ENCODE measurements at regions not wholly inside any gene's neighbourhood (a gene's known extent, or its start where the extent isn't known, plus 50 kb on each side); places are given as distances from the start of the nearest gene placed in this dataset.

DNA sequence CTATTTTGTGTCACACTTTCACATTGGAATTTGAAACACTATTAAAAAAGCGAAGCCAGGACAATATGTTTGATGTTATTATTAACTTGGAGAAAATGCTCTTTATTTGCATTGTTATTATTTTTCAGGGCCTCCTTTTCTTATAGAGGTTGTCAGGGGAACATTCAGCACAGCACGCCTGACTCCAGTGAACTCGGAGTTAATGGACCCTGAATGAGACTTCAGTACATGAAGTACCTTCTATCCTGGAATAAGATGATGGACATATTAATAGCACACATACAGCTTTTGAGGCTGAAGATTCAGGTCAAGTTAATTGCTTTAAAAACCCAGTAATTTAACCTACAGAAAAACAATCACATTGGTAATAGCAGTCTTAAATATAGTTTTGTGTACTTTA, 652.9 kb downstream of the SEMA5A start:
- ChIA-PET POLR2A (no interaction called here), CTCF (no interaction called here)
- Histone ChIP-seq H3K4me3 (ENCODE audit: low read depth in 2 of 2, low read length in 1 of 2) (no peak overlapping the region), H3F3A (replicated peaks; ENCODE audit: insufficient read depth) (no peaks in the 10 kb centered on the region), H3K79me2 (ENCODE audit: insufficient read depth) (no peaks in the 10 kb centered on the region), H4K20me1 (ENCODE audit: insufficient read depth) (no peaks in the 10 kb centered on the region), H2AFZ (ENCODE audit: low read depth) (no peak overlapping the region), H3K9ac (no peak overlapping the region), H3K4me1 (ENCODE audit: control insufficient read depth in 1 of 2, insufficient read depth in 2 of 2, low read depth in 1 of 2, low read length in 1 of 2) (no peaks in the 10 kb centered on the region), H3K9me3 (no peaks in the 10 kb centered on the region), H3K9me2 (no peaks in the 10 kb centered on the region), H3K27ac (ENCODE audit: low read depth in 2 of 2, low read length in 1 of 2) (no peak overlapping the region), H3K27me3 (ENCODE audit: insufficient read depth) (no peaks in the 10 kb centered on the region; the same call in 1 of the 2 replicates), H3K36me3 (replicated peaks in 1 of 2; ENCODE audit: control insufficient read depth in 1 of 2, insufficient read depth in 2 of 2, low read length in 1 of 2) (no peaks in the 10 kb centered on the region), H3K4me2 (no peak overlapping the region)
- DNase-seq: no peak
- TF ChIP-seq, protein P1, sequence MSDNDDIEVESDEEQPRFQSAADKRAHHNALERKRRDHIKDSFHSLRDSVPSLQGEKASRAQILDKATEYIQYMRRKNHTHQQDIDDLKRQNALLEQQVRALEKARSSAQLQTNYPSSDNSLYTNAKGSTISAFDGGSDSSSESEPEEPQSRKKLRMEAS (IDR thresholded peaks at IDR 0.05; ENCODE audit: low read depth): no peak
- TF ChIP-seq FOXM1 (IDR thresholded peaks at IDR 0.05; ENCODE audit: low read depth) (no peak), EZH2phosphoT487 (IDR thresholded peaks at IDR 0.05; ENCODE audit: borderline replicate concordance, low read depth) (no peak)
- WGBS (ENCODE audit: low lambda C conversion rate): 46% methylated on average over 3 of the region's 3 CpGs

DNA sequence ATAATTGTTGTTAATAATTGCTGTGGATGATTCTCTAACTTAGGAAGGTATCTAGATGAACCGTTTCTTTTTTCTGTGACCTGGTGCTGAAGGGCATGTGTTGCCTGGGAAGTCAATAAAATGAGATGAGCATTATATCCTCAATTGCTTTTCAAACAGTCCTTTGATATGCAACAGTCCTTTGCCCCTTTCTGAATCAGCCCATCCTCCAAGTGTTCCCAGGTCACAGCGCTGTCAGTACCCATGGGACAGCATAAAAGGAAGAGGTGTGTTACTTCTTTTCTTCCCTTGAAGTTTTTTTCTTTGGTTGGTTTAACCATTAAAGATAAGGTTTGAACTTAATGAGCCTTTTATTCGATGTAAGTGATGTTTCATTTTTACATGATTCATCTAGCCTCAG, 651.8 kb downstream of the SEMA5A start:
- H3K9me3 ChIP-seq: no peaks in the 10 kb centered on the region

More for the DNA sequence above, 651.8 kb downstream of the SEMA5A start:
- ChIA-PET POLR2A (no interaction called here), CTCF (interaction anchor here (1.6 kb wide), 1 partner anchor 14 kb away, joined by 7 read pairs; no protein-coding TSS in a partner anchor)
- H3K9ac ChIP-seq: no peak overlapping the region
- H4K20me1 ChIP-seq (ENCODE audit: insufficient read depth): no peaks in the 10 kb centered on the region
- no peaks in the 10 kb centered on the region for H3F3A ChIP-seq (replicated peaks; ENCODE audit: insufficient read depth)
- TF ChIP-seq JUND (IDR thresholded peaks at IDR 0.05) (no peak), ELF1 (IDR thresholded peaks at IDR 0.05) (no peak), RCOR1 (IDR thresholded peaks at IDR 0.05; ENCODE audit: low read length) (no peak), TAF1 (IDR thresholded peaks at IDR 0.05; ENCODE audit: borderline replicate concordance, low read depth, low read length) (no peak), RAD21 (IDR thresholded peaks at IDR 0.05; ENCODE audit: low read length) (no peak), EP300 (IDR thresholded peaks at IDR 0.05; ENCODE audit: borderline replicate concordance in 1 of 2, low read depth in 1 of 2, low read length in 1 of 2) (no peak), YY1 (IDR thresholded peaks at IDR 0.05; ENCODE audit: low read depth) (no peak), RXRA (IDR thresholded peaks at IDR 0.05; ENCODE audit: borderline replicate concordance, low read depth) (no peak), CHD2 (IDR thresholded peaks at IDR 0.05; ENCODE audit: low read length, partially characterized antibody) (no peak), NRF1 (IDR thresholded peaks at IDR 0.05; ENCODE audit: low read depth, low read length) (no peak), POLR2AphosphoS5 (IDR thresholded peaks at IDR 0.05; ENCODE audit: low read depth, low read length) (no peak), RFX5 (IDR thresholded peaks at IDR 0.05; ENCODE audit: low read length) (no peak), NFIC (IDR thresholded peaks at IDR 0.05; ENCODE audit: borderline replicate concordance) (no peak)
- TF ChIP-seq, protein P2, sequence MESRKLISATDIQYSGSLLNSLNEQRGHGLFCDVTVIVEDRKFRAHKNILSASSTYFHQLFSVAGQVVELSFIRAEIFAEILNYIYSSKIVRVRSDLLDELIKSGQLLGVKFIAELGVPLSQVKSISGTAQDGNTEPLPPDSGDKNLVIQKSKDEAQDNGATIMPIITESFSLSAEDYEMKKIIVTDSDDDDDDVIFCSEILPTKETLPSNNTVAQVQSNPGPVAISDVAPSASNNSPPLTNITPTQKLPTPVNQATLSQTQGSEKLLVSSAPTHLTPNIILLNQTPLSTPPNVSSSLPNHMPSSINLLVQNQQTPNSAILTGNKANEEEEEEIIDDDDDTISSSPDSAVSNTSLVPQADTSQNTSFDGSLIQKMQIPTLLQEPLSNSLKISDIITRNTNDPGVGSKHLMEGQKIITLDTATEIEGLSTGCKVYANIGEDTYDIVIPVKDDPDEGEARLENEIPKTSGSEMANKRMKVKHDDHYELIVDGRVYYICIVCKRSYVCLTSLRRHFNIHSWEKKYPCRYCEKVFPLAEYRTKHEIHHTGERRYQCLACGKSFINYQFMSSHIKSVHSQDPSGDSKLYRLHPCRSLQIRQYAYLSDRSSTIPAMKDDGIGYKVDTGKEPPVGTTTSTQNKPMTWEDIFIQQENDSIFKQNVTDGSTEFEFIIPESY (IDR thresholded peaks at IDR 0.05; ENCODE audit: borderline replicate concordance, low read depth): no peak
- TF ChIP-seq, protein P3, sequence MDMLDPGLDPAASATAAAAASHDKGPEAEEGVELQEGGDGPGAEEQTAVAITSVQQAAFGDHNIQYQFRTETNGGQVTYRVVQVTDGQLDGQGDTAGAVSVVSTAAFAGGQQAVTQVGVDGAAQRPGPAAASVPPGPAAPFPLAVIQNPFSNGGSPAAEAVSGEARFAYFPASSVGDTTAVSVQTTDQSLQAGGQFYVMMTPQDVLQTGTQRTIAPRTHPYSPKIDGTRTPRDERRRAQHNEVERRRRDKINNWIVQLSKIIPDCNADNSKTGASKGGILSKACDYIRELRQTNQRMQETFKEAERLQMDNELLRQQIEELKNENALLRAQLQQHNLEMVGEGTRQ (IDR thresholded peaks at IDR 0.05; ENCODE audit: borderline replicate concordance, low read depth, low read length): no peak
- TF ChIP-seq, protein P4, sequence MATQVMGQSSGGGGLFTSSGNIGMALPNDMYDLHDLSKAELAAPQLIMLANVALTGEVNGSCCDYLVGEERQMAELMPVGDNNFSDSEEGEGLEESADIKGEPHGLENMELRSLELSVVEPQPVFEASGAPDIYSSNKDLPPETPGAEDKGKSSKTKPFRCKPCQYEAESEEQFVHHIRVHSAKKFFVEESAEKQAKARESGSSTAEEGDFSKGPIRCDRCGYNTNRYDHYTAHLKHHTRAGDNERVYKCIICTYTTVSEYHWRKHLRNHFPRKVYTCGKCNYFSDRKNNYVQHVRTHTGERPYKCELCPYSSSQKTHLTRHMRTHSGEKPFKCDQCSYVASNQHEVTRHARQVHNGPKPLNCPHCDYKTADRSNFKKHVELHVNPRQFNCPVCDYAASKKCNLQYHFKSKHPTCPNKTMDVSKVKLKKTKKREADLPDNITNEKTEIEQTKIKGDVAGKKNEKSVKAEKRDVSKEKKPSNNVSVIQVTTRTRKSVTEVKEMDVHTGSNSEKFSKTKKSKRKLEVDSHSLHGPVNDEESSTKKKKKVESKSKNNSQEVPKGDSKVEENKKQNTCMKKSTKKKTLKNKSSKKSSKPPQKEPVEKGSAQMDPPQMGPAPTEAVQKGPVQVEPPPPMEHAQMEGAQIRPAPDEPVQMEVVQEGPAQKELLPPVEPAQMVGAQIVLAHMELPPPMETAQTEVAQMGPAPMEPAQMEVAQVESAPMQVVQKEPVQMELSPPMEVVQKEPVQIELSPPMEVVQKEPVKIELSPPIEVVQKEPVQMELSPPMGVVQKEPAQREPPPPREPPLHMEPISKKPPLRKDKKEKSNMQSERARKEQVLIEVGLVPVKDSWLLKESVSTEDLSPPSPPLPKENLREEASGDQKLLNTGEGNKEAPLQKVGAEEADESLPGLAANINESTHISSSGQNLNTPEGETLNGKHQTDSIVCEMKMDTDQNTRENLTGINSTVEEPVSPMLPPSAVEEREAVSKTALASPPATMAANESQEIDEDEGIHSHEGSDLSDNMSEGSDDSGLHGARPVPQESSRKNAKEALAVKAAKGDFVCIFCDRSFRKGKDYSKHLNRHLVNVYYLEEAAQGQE (IDR thresholded peaks at IDR 0.05; ENCODE audit: low read depth, low read length): no peak
- TF ChIP-seq, protein P5, sequence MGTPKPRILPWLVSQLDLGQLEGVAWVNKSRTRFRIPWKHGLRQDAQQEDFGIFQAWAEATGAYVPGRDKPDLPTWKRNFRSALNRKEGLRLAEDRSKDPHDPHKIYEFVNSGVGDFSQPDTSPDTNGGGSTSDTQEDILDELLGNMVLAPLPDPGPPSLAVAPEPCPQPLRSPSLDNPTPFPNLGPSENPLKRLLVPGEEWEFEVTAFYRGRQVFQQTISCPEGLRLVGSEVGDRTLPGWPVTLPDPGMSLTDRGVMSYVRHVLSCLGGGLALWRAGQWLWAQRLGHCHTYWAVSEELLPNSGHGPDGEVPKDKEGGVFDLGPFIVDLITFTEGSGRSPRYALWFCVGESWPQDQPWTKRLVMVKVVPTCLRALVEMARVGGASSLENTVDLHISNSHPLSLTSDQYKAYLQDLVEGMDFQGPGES (IDR thresholded peaks at IDR 0.05; ENCODE audit: low read depth, low read length): no peak
- H3K4me3 ChIP-seq (ENCODE audit: low read depth in 2 of 2, low read length in 1 of 2): no peak overlapping the region
- H2AFZ ChIP-seq (ENCODE audit: low read depth): no peak overlapping the region
- no peaks in the 10 kb centered on the region for H3K79me2 ChIP-seq (ENCODE audit: insufficient read depth)
- WGBS (ENCODE audit: low lambda C conversion rate): 21% methylated on average over 3 of the region's 3 CpGs
- no peak for DNase-seq
- H3K9me2 ChIP-seq: no peaks in the 10 kb centered on the region
- no peaks in the 10 kb centered on the region; the same call in 1 of the 2 replicates for H3K27me3 ChIP-seq (ENCODE audit: insufficient read depth)
- no peak overlapping the region for H3K4me2 ChIP-seq
- no peaks in the 10 kb centered on the region for H3K36me3 ChIP-seq (replicated peaks in 1 of 2; ENCODE audit: control insufficient read depth in 1 of 2, insufficient read depth in 2 of 2, low read length in 1 of 2)
- no peak overlapping the region for H3K27ac ChIP-seq (ENCODE audit: low read depth in 2 of 2, low read length in 1 of 2)
- no peaks in the 10 kb centered on the region for H3K4me1 ChIP-seq (ENCODE audit: control insufficient read depth in 1 of 2, insufficient read depth in 2 of 2, low read depth in 1 of 2, low read length in 1 of 2)

All from SK-N-SH (cell line).